NCI-H2171 (cell line): ENCODE measurements at regions not wholly inside any gene's neighbourhood (a gene's known extent, or its start where the extent isn't known, plus 50 kb on each side); places are given as distances from the start of the nearest gene placed in this dataset.

ENCODE experiments used
- DNase-seq: peaks from one replicate; lab custom pipeline; 2025; lab: John Stamatoyannopoulos, UW

DNA sequence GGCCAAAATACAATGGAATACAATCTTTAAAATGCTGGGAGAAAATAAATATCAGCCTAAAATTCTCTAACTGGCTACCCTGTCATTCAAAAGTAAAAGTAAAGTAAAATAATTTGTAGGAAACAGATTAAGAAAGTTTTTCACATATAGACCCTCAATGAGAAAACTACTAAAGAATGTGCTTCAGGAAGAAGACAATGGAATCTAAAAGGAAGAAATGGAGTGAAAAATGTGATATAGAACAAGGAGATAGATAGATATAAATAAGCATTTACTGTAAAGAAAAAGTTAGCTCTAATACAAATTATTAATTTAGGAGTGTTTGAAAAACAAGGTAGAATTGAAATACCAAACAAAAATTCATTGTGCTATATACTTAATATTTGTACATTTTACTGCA, 368.6 kb upstream of the MPDZ start:
- no peak for DNase-seq

DNA sequence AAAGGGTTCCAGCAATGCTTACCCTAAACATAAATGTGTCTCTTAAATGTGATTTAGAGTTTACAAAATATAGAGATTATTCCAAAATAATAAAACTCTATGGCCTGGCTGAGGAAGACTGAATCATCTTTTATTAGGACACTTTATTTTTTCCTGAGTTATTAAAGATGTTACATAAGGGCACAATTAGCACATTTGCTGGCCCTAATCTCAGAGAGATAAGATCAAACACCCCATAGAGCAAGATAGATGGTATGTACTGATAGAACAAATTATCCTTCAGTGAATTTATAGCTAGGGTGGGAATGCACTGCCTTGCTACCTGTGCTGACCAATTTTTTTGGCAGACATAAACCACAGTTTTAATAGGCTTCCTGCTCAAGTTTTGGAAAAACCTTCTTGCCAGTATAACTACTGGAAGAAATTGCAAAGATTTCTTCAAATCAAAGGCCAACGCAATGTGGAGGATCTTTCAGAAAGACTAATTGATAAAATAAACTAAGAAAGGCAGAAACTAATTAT, 367.1 kb upstream of the MPDZ start:
- no peak for DNase-seq

DNA sequence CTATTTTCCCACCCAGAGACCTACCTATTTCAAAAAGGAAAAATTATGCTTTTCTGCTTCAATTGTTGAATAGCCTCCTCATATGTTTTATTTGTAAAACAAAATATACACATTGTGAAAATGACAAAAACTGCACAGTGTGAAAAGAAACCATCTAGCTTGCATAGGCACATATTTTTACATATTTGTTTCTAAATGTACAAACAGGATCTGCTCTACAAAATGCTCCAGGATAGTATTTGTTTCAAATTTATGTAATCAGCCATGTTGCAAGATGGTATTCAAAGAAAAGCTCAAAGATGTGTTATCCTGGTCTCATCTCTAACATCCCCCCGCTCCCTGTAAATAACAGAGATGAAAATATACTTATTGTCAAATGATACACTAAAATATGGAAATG, 366.1 kb upstream of the MPDZ start:
- DNase-seq: no peak

DNA sequence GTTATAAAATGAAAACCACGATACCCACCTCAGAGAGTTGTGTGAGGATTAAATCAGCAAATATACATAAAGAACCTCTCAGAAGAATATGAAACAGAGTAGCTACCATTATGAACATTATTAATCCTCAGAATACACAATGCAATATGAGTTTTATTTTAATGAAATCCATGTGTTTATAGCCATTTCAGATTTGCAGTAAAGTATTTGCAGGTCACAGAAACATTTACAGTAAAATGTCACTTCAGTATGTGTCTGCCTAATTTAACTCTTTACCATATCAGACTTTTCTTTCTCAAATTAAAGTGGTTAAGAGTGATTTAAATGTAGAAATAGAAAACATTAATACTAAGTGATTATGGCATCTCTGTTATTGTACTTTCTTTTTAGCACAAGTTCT, 365.2 kb upstream of the MPDZ start:
- no peak for DNase-seq

DNA sequence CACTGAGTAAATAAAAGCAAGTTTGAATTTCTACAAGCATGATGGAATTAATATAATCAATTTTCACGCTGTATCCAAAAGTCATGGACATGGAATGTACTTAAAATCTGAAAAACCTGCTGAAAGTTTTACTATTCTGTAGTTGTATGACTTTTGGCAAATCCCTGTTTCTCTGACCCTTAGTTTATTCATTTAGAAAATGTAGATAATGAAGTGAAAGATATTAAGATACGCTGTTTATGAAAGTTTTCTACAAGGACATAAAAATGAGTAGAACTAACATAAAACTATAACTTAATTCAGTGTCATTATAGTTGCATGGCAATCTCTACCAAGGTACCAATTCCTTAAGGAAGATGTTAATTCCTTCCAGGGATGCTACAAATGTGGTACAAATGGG, 363.2 kb upstream of the MPDZ start:
- no peak for DNase-seq

DNA sequence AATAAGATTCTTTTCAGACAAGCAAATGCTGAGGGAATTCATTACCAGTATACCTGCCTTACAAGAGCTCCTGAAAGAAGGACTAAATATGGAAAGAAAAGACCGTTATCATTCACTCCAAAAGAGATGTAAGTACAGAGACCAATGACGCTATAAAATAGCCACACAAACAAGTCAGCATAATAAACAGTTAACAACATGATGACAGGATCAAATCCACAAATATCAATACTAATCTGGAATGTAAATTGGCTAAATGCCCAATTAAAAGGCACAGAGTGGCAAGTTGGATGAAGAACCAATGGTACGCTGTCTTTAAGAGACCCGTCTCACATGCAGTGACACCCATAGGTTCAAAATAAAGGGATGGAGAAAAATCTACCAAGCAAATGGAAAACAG, 349.6 kb upstream of the MPDZ start:
- DNase-seq: no peak

DNA sequence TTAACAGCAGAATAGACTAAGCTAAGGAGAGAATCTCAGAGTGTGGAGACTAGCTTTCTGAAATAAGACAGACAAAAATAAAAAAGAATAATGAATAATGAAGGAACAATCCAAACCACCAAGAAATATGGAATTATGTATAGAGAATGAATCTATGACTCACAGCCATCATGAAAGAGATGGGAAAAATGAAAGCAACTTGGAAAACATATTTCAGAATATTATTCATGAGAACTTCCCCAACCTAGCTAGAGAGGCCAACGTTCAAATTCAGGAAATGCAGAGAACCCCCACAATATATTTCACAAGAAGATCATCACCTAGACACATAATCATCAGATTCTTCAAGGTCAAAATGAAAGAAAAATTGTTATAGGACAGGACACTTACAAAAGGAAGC, 349.0 kb upstream of the MPDZ start:
- no peak for DNase-seq

DNA sequence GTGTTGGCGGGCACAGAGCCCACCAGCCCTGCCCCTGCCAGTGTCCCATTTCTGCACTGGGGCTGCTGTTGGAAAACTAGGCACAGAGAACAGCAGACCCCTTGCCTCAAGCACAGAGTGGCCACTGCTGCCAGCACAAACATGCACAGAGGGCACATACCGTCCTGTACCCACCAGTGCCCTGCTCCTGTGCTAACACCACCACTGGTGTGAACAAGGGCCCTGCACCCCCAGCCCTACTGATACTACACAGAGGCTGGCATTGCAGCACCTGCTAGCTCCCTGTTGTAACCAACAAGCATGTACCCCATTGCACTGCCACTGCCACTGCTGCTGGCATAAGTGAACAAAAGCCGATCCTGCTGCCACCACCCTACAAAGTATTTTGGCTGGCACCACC, 348.0 kb upstream of the MPDZ start:
- DNase-seq: no peak

DNA sequence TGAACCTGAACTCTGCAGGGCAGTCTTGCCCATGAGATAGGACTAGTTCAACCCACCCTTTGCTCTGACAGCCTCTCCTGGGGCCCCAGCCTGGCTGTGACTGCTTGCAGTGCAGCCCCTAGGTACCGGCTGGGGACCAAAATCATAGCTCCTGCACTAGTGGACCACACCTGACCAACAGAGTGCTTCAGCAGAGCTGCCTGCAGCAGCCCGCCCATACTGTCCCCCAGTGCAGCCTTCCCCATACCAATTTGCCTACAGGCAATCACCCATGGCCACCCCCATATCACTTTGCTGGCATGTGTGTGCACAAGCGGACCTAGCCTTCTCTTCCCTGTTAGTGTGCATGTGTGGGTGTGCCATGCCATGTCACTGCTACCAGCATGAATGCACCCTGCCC, 347.6 kb upstream of the MPDZ start:
- no peak for DNase-seq

DNA sequence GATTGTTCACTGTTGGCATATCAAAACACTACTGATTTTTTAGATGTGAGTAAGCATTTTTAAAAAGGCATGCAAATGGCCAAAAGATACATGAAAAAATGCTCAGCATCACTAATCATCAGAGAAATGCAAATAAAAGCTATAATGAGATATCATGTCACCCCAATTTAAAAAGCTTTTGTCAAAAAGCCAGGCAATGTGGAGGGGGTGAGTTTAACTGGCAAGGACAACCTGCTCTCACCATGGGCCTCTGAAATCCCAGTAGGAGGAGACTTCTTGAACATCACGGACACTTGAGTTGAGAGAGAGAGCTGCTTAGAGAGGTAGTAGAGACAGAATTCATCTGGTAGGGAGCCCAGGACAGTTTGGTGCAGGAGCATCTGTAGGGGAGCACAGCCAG, 347.1 kb upstream of the MPDZ start:
- no peak for DNase-seq

DNA sequence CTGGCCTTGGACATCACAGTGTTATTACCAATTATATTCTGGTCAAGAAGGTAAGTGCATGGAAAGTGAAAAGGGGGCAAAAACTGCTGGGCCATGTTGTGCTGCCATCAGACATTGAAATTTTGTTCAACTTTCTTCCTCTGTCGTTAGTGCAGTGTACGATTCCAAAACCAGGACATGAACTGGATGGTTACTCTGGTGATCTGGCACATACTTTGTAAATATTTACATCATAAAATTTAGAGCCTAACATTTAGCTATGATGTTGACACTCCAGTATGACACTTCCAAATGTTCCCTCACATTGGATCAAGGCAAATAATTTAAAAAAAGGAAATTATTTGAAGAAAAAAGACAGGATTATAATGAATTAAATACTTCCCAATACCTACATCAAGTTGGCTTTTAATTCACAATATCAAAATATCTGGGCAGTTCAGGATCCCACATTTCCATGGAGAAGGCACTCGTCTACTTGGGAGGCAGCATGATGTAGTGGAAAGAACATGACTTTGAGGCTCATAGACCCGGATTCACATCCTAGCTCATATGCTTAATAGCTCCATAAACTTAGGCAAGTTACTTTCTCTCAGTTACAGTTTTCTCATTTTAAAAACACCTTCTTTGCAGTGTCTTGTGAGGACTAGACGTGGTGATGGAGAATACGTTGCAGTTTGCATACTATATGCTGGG, 342.5 kb upstream of the MPDZ start:
- no peak for DNase-seq

DNA sequence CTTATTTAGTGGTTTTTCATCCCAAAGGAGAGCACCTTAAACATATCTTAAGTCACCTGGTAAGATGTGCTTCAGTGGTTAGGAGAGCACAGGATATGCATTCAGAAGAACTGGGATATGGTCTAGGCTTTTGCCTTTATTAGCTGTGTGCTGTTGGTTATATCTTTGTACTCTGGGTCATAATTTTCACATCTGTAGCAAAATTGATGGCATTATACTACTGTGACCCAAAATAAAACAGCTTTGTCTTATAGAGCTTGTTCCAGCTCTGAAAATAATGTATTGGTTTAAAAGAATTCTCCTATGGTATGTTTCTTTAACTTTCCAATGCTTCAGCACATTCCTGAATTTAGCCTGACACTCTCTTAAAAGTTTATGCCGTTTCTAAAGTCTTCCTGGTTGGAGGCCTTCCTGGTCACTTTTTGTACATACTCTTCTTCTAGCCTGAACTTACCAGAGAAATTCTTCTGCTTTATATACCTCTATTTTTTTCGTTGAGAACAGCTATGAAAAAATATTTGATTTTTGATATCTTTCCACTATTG, 337.1 kb upstream of the MPDZ start:
- DNase-seq: no peak

DNA sequence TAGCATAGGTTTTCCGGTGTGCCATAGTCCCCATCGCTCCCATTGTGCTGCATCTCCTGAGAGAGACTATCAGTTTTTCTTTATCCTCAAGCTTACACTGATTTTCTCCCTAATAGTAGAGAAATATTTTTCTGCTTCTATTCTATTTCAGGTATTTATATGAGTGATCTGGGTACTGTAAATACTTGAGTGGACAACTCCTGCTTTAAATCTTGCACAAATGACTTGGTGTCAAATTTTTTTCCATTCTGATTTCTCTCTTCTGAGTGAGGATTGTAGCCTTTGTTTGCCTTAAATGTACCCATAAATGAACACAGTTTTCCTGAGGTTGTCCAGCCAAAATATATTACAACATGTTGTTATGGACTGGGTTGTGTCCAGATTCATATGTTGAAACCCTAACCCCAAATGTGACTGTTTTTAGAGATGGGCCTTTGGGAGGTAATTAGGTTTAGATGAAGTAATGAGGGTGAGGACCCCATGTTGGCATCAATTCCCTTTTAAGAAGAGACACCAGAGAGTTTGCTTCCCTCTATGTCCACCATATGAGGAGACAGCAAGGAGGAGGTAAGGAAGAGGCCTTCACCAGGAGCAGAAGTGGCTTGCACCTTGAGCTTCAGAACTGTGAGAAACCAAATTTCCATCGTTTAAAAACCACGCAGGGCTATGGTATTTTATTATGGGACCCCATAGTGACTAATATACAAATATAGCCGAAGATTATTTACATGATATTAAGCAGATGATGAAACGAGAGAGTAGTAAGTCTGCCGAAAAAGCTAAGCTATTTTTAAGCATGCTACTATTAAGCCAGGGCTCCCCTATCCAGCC, 336.4 kb upstream of the MPDZ start:
- no peak for DNase-seq

DNA sequence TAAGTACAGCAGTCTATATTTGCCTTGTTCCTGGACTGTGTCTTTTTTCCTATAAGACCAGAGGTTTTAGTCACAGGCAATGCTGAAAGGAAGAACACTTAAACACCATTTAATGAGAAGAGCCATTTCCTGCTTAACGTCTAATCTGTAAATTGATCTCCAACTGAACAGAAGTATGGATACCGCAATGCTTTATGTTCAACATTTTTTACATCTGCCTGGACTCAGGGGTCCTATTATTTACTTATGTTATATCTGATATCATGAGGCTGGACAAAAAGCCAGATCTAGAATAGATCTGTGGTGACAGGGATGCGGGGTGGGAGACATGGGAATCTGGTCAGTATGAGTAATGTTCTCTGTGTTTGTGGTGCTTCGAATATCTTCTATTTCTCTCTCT, 334.6 kb upstream of the MPDZ start:
- no peak for DNase-seq

DNA sequence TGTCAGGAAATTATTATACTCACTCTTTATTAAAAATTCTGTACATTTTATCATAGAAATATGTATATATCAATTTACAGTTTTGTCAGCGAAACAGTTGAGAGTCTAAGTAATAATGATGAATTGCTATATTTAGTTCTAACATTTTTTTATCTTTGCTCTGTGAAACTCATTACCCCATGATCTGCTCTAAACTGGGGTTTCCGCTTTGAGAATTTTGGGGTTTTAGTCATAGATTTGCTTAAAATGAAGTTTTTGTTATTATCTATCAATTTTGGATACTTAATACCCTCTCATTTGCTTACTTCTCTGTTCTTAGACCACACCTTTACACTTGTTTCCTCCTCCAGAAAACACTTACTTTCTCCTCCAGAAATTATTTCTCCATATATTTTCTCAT, 333.8 kb upstream of the MPDZ start:
- DNase-seq: no peak

DNA sequence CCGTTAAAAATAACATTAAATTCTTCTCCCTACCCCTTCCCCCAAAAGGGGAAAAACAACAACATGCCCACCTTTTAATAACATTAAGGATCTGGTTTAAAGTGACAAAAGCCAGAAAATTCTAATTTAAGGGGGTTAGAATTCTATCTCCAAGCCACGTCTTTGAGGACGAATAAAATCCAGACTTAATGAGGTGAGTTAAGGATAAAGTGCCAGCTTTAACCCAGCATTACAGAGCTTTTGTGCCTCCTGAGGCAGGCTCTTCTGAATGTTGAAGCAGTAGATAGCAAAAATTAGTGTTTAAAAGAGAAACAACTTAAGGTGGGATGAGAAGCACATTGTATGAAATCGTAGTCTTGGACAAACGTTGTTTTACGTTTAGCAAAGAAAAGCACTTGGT, 329.0 kb upstream of the MPDZ start:
- DNase-seq: no peak

DNA sequence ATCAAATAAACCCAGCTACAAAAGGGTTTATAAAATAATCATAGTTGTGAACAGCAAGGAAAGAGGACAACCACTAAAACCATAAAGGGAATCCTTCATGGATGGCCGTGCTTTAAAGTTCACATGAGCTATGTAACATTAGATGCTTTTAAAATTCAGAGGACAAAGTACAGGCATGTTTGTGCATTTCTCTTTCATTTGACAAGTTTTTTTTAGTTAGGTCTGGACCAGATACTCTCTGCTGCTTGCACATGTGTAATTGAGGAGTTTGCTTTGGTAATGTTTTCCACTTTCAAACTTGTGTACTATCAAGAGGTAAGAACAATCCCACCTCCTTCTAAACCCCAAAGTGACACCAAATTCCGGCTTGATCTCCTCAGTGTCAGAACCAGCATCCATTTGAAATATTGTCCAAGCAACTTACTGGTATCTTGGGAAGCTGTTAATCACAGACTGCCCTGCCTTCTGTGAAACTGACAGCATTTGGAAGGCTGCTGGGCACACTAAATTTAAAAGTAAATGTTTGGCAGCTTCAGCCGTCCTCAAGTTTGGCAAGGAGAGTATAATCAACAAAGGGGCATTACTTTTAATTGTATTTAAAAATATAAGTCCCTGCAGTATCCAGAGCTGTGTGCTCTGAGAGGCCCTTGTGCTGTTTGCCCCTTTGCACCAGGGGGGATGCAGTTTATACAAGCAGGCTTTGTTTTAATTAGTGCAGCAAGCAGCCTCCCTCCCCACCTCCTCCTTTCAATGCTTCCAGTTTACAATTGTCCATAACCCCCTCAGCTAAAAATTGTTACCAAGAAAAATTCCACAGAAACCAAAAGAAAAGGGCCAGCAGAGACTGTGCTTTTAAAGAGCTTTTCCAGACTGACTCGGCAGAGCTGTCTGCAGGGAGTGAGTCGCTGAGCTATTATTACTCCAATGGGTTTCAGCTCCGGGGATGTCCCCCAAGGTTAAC, 328.3 kb upstream of the MPDZ start:
- DNase-seq: no peak

DNA sequence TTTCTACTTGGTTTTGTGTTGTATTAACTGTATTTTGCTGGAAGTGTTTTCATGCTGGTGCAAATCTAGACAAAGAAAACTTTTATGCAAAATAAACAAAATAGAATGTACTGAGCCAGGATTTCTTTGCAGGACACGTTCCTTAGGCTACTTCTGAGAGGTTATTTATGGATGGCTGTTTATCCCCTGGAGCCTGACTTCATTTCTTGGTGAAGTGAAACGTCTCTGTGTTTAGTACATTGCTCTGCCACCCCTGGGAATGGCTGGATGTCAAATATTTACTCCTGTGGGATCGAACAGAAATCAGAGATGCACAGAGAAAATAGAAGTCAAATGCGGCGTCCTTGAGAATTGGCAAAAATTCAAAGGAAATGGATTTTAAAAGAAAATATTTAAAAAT, 327.1 kb upstream of the MPDZ start:
- no peak for DNase-seq

DNA sequence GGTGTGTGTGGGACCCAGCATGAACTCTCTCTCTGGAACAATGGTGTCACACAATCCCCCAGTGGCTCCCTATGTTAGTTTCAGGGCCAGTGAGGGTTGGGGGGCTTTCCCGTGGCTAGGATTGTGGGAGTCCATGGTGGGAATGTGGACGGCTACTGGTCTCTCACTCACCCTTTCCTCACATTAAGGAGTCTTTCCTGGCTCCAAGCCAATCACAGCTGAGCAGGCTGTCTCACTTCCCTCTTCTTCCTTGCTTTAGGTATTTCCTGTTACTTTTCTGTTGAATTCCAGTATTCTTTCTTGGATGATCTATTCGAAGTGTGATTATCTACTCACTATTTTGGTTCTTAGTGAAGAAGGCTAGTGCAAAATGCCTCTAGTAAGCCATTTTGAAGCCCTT, 324.4 kb upstream of the MPDZ start:
- DNase-seq: no peak

DNA sequence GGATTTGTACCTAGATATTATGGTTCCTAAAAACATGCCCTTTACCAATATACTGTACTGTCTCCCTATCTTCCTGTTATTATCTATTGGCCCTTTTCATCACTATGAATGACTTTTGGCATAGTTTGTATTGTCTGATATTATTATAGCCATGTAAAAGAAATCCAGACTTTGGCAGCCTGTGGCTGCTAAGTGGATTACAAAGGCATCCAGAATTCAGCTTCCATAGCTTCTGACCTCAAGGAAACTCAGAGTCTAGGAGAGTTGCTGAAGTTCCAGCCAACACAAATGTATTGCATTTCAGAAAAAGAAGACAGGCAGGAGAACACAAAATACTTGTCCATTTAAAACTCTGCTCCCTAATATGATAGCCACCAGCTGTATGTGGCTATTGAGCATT, 319.2 kb upstream of the MPDZ start:
- DNase-seq: no peak

DNA sequence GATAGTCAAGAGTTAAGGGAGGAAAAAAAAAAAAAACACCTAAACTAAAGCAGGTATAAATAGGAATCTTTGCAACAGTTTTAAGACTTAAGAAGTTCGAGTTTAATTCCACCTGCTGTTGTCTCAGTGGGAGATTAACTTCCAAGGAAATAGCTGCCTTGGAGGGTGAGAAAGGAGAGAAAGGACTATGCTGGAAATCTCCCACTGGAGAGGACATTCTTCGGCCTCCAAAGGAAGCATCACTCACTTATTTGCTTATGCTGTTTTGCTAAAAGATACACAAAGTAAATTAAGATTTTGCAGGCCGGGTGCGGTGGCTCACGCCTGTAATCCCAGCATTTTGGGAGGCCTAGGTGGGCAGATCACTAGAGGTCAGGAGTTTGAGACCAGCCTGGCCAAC, 317.9 kb upstream of the MPDZ start:
- DNase-seq: no peak

DNA sequence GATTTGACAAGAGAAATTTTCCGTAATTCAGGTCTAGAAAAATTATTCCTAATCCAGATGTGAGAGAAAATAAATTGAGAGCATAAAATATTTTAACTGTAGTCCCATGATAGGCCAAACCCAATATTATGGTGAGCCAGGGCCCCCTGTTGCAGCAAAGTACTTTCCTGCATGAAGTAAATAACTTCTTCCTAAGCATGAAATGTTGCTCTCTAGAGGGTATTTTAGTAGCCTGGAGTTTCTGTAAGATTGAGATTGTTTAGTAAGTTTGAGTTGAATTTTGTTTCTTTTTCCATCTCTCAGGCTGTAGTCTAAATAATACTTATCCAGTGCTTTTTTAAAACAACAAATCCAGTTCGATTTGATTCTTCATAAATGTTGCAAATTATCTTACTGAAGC, 317.5 kb upstream of the MPDZ start:
- no peak for DNase-seq
